PC-3 (cell line): ENCODE measurements at regions not wholly inside any gene's neighbourhood (a gene's known extent, or its start where the extent isn't known, plus 50 kb on each side); places are given as distances from the start of the nearest gene placed in this dataset.

Experiments used
- ATAC-seq: fragments of 200-7000 bp; cut with Tn5 transposase; 2 replicates; pipeline ENCODE4 v1.9.1; 2020; ENCODE audit warnings: mild to moderate bottlenecking, moderate library complexity
- BruUV-seq: library from RNA; stranded (reverse); fragments of 400-500 nt; replicated peaks from 2 replicates; lab custom pipeline; 2021; lab: Mats Ljungman, UMichigan
- CTCF ChIA-PET: fragments of 300-600 bp; sonication (Branson Sonifier 250); formaldehyde crosslinking; loops from one replicate; lab custom pipeline; 2022; ENCODE audit warnings: antibody characterized with exemption; lab: Charles Lee
- POLR2A ChIA-PET: fragments of 300-600 bp; sonication (Branson Sonifier 250); formaldehyde crosslinking; loops from one replicate; lab custom pipeline; 2022; ENCODE audit warnings: antibody characterized with exemption; ENCODE audit not compliant: unreplicated experiment; lab: Charles Lee
- DNase-seq: peaks from one replicate; pipeline ENCODE4 v3.0.0-alpha.2; 2015
- H2AFZ ChIP-seq: fragments of 300-600 bp; sonication (generic); 2 replicates; pipeline ENCODE4 v1.6.0; 2016; ENCODE audit warnings: antibody characterized with exemption, low read length
- H3F3A ChIP-seq: fragments of 300-600 bp; sonication (generic); one replicate; pipeline ENCODE4 v1.6.0; 2017; ENCODE audit warnings: antibody characterized with exemption, low read length, control low read depth, mild to moderate bottlenecking; ENCODE audit not compliant: unreplicated experiment
- H3K27ac ChIP-seq: fragments of 300-600 bp; sonication (generic); 2 replicates; pipeline ENCODE4 v1.5.1; 2016; ENCODE audit warnings: mild to moderate bottlenecking, low read length
- H3K27me3 ChIP-seq: fragments of 300-600 bp; sonication (generic); 2 replicates; pipeline ENCODE4 v1.6.1; 2016; ENCODE audit warnings: low read length, mixed read lengths
- H3K36me3 ChIP-seq: fragments of 300-600 bp; sonication (generic); 2 replicates; pipeline ENCODE4 v1.6.1; 2016; ENCODE audit warnings: low read depth, mixed run types, low read length, mixed read lengths
- H3K4me1 ChIP-seq: fragments of 300-600 bp; sonication (generic); 2 replicates; pipeline ENCODE4 v1.5.1; 2016; ENCODE audit warnings: low read length; ENCODE audit not compliant: insufficient read depth
- H3K4me2 ChIP-seq: fragments of 300-600 bp; sonication (generic); 2 replicates; pipeline ENCODE4 v1.6.0; 2016; ENCODE audit warnings: low read length
- H3K4me3 ChIP-seq: fragments of 300-600 bp; sonication (generic); 2 replicates; pipeline ENCODE4 v1.5.1; 2016; ENCODE audit warnings: mild to moderate bottlenecking, low read length, mixed read lengths
- H3K79me2 ChIP-seq: fragments of 300-600 bp; sonication (generic); 2 replicates; pipeline ENCODE4 v1.6.1; 2017; ENCODE audit warnings: low read length, mixed read lengths
- H3K9ac ChIP-seq: fragments of 300-600 bp; sonication (generic); 2 replicates; pipeline ENCODE4 v1.6.0; 2016; ENCODE audit warnings: mild to moderate bottlenecking, low read length
- H3K9me2 ChIP-seq: fragments of 300-600 bp; sonication (generic); replicated peaks from 2 replicates; pipeline ENCODE4 v1.6.1; 2016; ENCODE audit warnings: mixed run types, low read length, mixed read lengths
- H3K9me3 ChIP-seq: fragments of 300-600 bp; sonication (generic); 2 replicates; pipeline ENCODE4 v1.6.1; 2016; ENCODE audit warnings: low read length, mixed read lengths
- H4K20me1 ChIP-seq: fragments of 300-600 bp; sonication (generic); 2 replicates; pipeline ENCODE4 v1.6.1; 2016; ENCODE audit warnings: low read length, mixed read lengths
- EZH2 ChIP-seq: fragments of 300-600 bp; sonication (generic); IDR thresholded peaks from one replicate; pipeline ENCODE4 v1.6.1; 2017; ENCODE audit warnings: antibody characterized with exemption, mild to moderate bottlenecking, low read length; ENCODE audit not compliant: unreplicated experiment
- EZH2phosphoT487 ChIP-seq: fragments of 300-600 bp; sonication (generic); IDR thresholded peaks from 2 replicates; pipeline ENCODE4 v1.6.1; 2018; ENCODE audit warnings: mild to moderate bottlenecking, antibody characterized with exemption, low read length, borderline replicate concordance
- intact Hi-C: fragments of 100-400 bp; cut with micrococcal nuclease; formaldehyde crosslinking; loops from 2 replicates; pipeline ENCODE4 v1.9.0; 2023
- TF ChIP-seq, protein P1 (sequence below): fragments of 300-600 bp; sonication (generic); conservative IDR thresholded peaks from 2 replicates; pipeline ENCODE4 v1.5.1; 2017; ENCODE audit warnings: antibody characterized with exemption, low read depth, mild to moderate bottlenecking, low read length

DNA sequence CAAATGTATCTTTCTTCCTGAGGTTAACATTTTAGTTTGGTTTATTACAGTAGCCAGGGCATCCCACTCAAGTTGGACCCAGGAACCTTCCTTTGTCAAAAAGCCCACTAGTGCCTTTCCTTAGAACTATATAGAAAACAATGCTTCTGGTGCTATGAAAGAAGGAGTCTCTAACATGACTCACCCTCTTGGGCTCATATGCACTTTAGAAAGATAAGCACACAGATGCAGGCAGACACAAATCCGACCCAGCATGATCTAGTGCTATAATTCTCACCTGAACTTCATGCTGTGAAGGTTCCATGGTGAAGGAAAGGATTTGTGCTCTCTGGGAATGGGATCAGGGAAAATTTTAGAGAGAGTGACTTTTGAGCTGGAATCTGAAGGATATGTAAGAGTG lies 289.4 kb downstream of the ANKRD50 start:
- H3K27ac ChIP-seq, result no peak overlapping the region
- ChIA-PET CTCF (no interaction called here), POLR2A (no interaction called here)
- H3F3A ChIP-seq, result no peaks in the 10 kb centered on the region
- H3K36me3 ChIP-seq, result no peaks in the 10 kb centered on the region
- no peak overlapping the region for H3K9ac ChIP-seq
- H3K27me3 ChIP-seq, result no peaks in the 10 kb centered on the region
- H3K4me2 ChIP-seq, result no peak overlapping the region
- TF ChIP-seq EZH2phosphoT487, result no peak
- TF ChIP-seq, protein P1, sequence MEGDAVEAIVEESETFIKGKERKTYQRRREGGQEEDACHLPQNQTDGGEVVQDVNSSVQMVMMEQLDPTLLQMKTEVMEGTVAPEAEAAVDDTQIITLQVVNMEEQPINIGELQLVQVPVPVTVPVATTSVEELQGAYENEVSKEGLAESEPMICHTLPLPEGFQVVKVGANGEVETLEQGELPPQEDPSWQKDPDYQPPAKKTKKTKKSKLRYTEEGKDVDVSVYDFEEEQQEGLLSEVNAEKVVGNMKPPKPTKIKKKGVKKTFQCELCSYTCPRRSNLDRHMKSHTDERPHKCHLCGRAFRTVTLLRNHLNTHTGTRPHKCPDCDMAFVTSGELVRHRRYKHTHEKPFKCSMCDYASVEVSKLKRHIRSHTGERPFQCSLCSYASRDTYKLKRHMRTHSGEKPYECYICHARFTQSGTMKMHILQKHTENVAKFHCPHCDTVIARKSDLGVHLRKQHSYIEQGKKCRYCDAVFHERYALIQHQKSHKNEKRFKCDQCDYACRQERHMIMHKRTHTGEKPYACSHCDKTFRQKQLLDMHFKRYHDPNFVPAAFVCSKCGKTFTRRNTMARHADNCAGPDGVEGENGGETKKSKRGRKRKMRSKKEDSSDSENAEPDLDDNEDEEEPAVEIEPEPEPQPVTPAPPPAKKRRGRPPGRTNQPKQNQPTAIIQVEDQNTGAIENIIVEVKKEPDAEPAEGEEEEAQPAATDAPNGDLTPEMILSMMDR, result no peak
- no peak for TF ChIP-seq EZH2
- no peaks in the 10 kb centered on the region for H3K9me2 ChIP-seq
- ATAC-seq (no peak), DNase-seq (peak; percentile 12)
- no peak overlapping the region for H2AFZ ChIP-seq
- intact Hi-C loops, result no loop called here
- no peaks in the 10 kb centered on the region for H3K79me2 ChIP-seq
- no peaks in the 10 kb centered on the region for H4K20me1 ChIP-seq
- H3K9me3 ChIP-seq, result no peaks in the 10 kb centered on the region
- H3K4me1 ChIP-seq, result peaks cover 27% of the 10 kb centered on the region
- H3K4me3 ChIP-seq, result no peak overlapping the region
- no TSS peak for BruUV-seq

DNA sequence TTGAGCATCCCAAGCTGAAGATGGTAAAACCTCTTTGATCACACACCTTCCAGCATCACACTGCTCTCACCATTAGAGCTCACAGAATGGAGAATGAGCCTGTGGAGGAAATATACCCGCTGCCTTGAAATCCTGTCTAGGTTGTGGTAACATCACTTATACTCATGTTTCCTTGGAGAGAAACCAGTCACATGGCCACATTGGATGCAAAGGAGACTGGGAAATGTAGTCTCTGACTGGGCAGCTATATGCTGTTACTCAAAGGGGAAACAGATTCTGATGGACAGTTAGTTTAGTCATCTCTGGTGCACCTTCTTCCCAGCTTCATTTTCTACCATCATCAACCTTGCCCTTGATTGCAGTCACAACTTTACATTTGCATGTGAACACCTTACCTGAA lies 286.3 kb downstream of the ANKRD50 start:
- peaks cover 6% of the 10 kb centered on the region for H3F3A ChIP-seq
- POLR2A ChIA-PET, result no interaction called here
- H3K9me2 ChIP-seq, result no peaks in the 10 kb centered on the region
- H4K20me1 ChIP-seq, result no peaks in the 10 kb centered on the region
- no peaks in the 10 kb centered on the region for H3K9me3 ChIP-seq
- no peak for TF ChIP-seq EZH2phosphoT487
- TF ChIP-seq, protein P1, result no peak
- TF ChIP-seq EZH2, result no peak
- H3K4me3 ChIP-seq, result no peak overlapping the region
- no peaks in the 10 kb centered on the region for H3K27me3 ChIP-seq
- peaks cover 52% of the 10 kb centered on the region for H3K4me1 ChIP-seq
- peak overlapping the region; percentile 77 for H3K27ac ChIP-seq
- DNase-seq, result no peak
- no peak for ATAC-seq
- no peaks in the 10 kb centered on the region for H3K79me2 ChIP-seq
- no peak overlapping the region for H2AFZ ChIP-seq
- H3K4me2 ChIP-seq, result no peak overlapping the region
- 0 out of 2 replicates have a peak overlapping the region, but pooled peaks have one; percentile 8 for H3K9ac ChIP-seq
- CTCF ChIA-PET, result no interaction called here
- no peaks in the 10 kb centered on the region for H3K36me3 ChIP-seq
- no TSS peak for BruUV-seq
- intact Hi-C loops, result loop anchor here (5.0 kb wide), 1 partner anchor 216 kb away; no protein-coding TSS in a partner anchor

DNA sequence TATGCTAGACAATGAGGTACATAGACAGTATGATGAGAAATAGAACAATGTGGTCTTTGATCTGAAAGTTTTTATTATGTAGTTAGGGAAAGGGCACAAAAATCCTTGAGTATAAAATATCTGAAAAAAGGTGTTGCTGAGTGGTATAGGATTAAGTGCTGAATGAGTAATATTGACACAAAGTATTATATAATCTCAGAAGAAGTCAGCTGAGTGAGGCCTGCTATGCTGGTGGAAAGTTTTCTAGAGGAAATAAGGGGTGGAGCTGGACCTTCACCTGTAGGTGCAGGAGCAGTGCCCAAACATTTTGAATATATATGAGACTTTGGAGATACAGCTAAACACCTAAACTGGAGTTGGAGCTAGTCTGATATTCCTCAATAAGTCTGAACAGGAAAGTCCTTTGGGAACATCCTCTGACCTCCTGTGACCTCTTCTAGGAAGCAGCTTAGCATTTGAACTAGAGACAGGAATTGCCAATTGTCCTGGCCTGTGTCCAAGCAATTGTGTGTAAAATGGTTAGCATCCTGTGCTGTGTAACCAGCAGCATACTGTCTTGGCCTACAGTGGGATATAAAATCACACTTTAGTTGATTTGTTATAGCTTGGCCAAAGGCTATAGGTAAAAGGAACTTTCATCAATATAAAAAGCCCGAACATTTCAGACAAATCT lies 285.3 kb downstream of the ANKRD50 start:
- ChIA-PET POLR2A (interaction anchor here (0.6 kb wide), 1 partner anchor 17 kb away, joined by 3 read pairs; no protein-coding TSS in a partner anchor), CTCF (interaction anchor here (0.7 to 0.8 kb wide), 2 partner anchors 40 to 93 kb away, joined by 4 read pairs; no protein-coding TSS in a partner anchor)
- Histone ChIP-seq H3F3A (peaks cover 6% of the 10 kb centered on the region), H3K4me2 (peak overlapping the region; percentile 18), H3K4me3 (no peak overlapping the region), H3K4me1 (peaks cover 61% of the 10 kb centered on the region), H3K9me2 (no peaks in the 10 kb centered on the region), H3K27ac (peak overlapping the region; percentile 77), H2AFZ (no peak overlapping the region), H3K36me3 (no peaks in the 10 kb centered on the region), H4K20me1 (no peaks in the 10 kb centered on the region), H3K79me2 (no peaks in the 10 kb centered on the region), H3K9me3 (no peaks in the 10 kb centered on the region), H3K9ac (no peak overlapping the region), H3K27me3 (no peaks in the 10 kb centered on the region)
- intact Hi-C loops, result loop anchor here (5.0 kb wide), 1 partner anchor 215 kb away; no protein-coding TSS in a partner anchor
- TF ChIP-seq, protein P1, result no peak
- TF ChIP-seq EZH2 (no peak), EZH2phosphoT487 (no peak)
- DNase-seq, result peak; percentile 56
- ATAC-seq, result peak; percentile 60
- BruUV-seq, result TSS peak; percentile 56
